K562 (cell line): ENCODE measurements at regions not wholly inside any gene's neighbourhood (a gene's known extent, or its start where the extent isn't known, plus 50 kb on each side); places are given as distances from the start of the nearest gene placed in this dataset.

ENCODE experiments used
- ATAC-seq: fragments of 200-7000 bp; cut with Tn5 transposase; 3 replicates; pipeline ENCODE4 v1.9.1; 2020; ENCODE audit warnings: moderate library complexity
- BruUV-seq: library from RNA; stranded (reverse); fragments of 400-500 nt; replicated peaks from 2 replicates; lab custom pipeline; 2021; lab: Mats Ljungman, UMichigan
- CTCF ChIA-PET: fragments of 300-600 bp; formaldehyde crosslinking; extraction: SDS; loops from one replicate; lab custom pipeline; 2021; ENCODE audit warnings: low intra/inter-chr PET ratio; lab: Yijun Ruan, JAX
- POLR2A ChIA-PET: fragments of 300-600, 350-650 bp; sonication (Branson Sonifier 250); formaldehyde crosslinking; extraction: SDS; loops from one replicate; lab custom pipeline; 2021; ENCODE audit warnings: antibody characterized with exemption, inconsistent platforms; lab: Yijun Ruan, JAX
- DNase-seq, 4 experiments: peaks; one replicate each; pipeline versions ENCODE4 v3.0.0 to v3.0.0-alpha.2; 2011 to 2018; ENCODE audit warnings: low spot score in 3 of 4, mixed read lengths in 3 of 4; ENCODE audit errors: extremely low read depth in 1 of 4
- FAIRE-seq: peaks from 2 replicates; lab custom pipeline; 2011; peaks lifted over from hg19 to GRCh38; lab: Jason Lieb, UNC
- H2AFZ ChIP-seq: 2 replicates; pipeline ENCODE4 v1.6.0; 2011; ENCODE audit warnings: low read depth, low read length, control low read depth, inconsistent platforms
- H3K27ac ChIP-seq: fragments of 200-600 bp; 3 replicates; pipeline ENCODE4 v1.8.0; 2011; ENCODE audit warnings: low read depth, mild to moderate bottlenecking, control low read depth, inconsistent platforms, low read length, moderate library complexity, mixed read lengths; ENCODE audit errors: extremely low read depth
- H3K27me3 ChIP-seq, 2 experiments: fragments of 300-600 bp in 1 of 2; 2 replicates in 1 of 2; 3 replicates in 1 of 2; pipeline versions ENCODE4 v1.6.0 to v1.8.0; 2011; ENCODE audit warnings: inconsistent platforms in 2 of 2, low read length in 2 of 2, mild to moderate bottlenecking in 1 of 2, mixed read lengths in 1 of 2, moderate library complexity in 1 of 2; ENCODE audit not compliant: control insufficient read depth in 2 of 2, insufficient read depth in 2 of 2
- H3K36me3 ChIP-seq: fragments of 300-600 bp; 3 replicates; pipeline ENCODE4 v1.8.0; 2011; ENCODE audit warnings: mild to moderate bottlenecking, low read length, inconsistent platforms; ENCODE audit not compliant: control insufficient read depth, insufficient read depth
- H3K4me1 ChIP-seq, 2 experiments: fragments of 200-600 bp in 1 of 2; replicated peaks in 1 of 2; 2 replicates in 1 of 2; 3 replicates in 1 of 2; pipeline versions ENCODE4 v1.5.1 to v1.8.0; 2011; ENCODE audit warnings: inconsistent platforms in 2 of 2, low read length in 2 of 2, mild to moderate bottlenecking in 1 of 2, mixed read lengths in 1 of 2, moderate library complexity in 1 of 2; ENCODE audit not compliant: control insufficient read depth in 2 of 2, insufficient read depth in 2 of 2
- H3K4me2 ChIP-seq: 2 replicates; pipeline ENCODE4 v1.6.1; 2011; ENCODE audit warnings: low read length, control low read depth, inconsistent platforms, mixed read lengths; ENCODE audit not compliant: insufficient read depth
- H3K4me3 ChIP-seq: fragments of 200-600 bp; sonication (generic), shearing (Covaris generic); 2 replicates; pipeline ENCODE4 v1.5.1; 2016; ENCODE audit warnings: control low read depth, inconsistent platforms
- H3K79me2 ChIP-seq: fragments of 200-600 bp; 3 replicates; pipeline ENCODE4 v1.8.0; 2011; ENCODE audit warnings: low read length, inconsistent platforms; ENCODE audit not compliant: control insufficient read depth, insufficient read depth
- H3K9ac ChIP-seq, 2 experiments: 2 replicates each; pipeline versions ENCODE4 v1.6.0 to v1.6.1; 2011; ENCODE audit warnings: low read depth in 2 of 2, low read length in 2 of 2, control low read depth in 1 of 2, inconsistent platforms in 1 of 2, mild to moderate bottlenecking in 1 of 2, mixed read lengths in 1 of 2; ENCODE audit not compliant: insufficient read depth in 1 of 2
- H3K9me1 ChIP-seq: one replicate; pipeline ENCODE4 v1.6.0; 2011; ENCODE audit warnings: inconsistent platforms, mild to moderate bottlenecking, low read length, moderate library complexity; ENCODE audit not compliant: control insufficient read depth, insufficient read depth
- H3K9me3 ChIP-seq: replicated peaks from 2 replicates; pipeline ENCODE4 v1.5.1; 2011; ENCODE audit warnings: low read depth, low read length, inconsistent platforms; ENCODE audit not compliant: control insufficient read depth, insufficient read depth
- H4K20me1 ChIP-seq: replicated peaks from 2 replicates; pipeline ENCODE4 v1.6.1; 2011; ENCODE audit warnings: low read length, inconsistent platforms, mixed read lengths; ENCODE audit not compliant: control insufficient read depth, insufficient read depth
- ARID3A ChIP-seq: IDR thresholded peaks from 2 replicates; pipeline ENCODE4 v1.6.1; 2012; ENCODE audit warnings: low read depth, low read length, improper control_type of control experiment, borderline replicate concordance
- CBFB ChIP-seq: sonication (generic); formaldehyde crosslinking; IDR thresholded peaks from 2 replicates; pipeline ENCODE4 v1.4.0; 2020; ENCODE audit warnings: mild to moderate bottlenecking, missing genetic modification reagents
- DACH1 ChIP-seq: fragments of 450-650 bp; IDR thresholded peaks from 2 replicates; pipeline ENCODE4 v1.6.1; 2018; ENCODE audit not compliant: partially characterized antibody
- ETS2 ChIP-seq: IDR thresholded peaks from 2 replicates; pipeline ENCODE4 v1.6.1; 2016; ENCODE audit warnings: borderline replicate concordance, missing genetic modification characterization, mild to moderate bottlenecking, moderate library complexity, missing compliant biosample characterization; ENCODE audit not compliant: poor library complexity, severe bottlenecking
- HOXB6 ChIP-seq: fragments of 250-450 bp; sonication (Bioruptor Pico); IDR thresholded peaks from 2 replicates; pipeline ENCODE4 v1.5.1; 2022; ENCODE audit warnings: mild to moderate bottlenecking, borderline replicate concordance
- MAZ ChIP-seq, 2 experiments: fragments of 450-650 bp in 1 of 2; sonication (generic) in 1 of 2; formaldehyde crosslinking; IDR thresholded peaks in 1 of 2; conservative IDR thresholded peaks in 1 of 2; 2 replicates each; pipeline versions ENCODE4 v1.4.0 to v1.5.0; 2020; ENCODE audit warnings: mild to moderate bottlenecking in 1 of 2, missing genetic modification reagents in 1 of 2
- NCOA2 ChIP-seq, 2 experiments: fragments of 450-650 bp; IDR thresholded peaks; 2 replicates each; pipeline ENCODE4 v1.6.1; 2018; ENCODE audit warnings: mild to moderate bottlenecking in 2 of 2, moderate library complexity in 1 of 2; ENCODE audit not compliant: partially characterized antibody in 2 of 2
- NFE2L1 ChIP-seq: fragments of 450-650 bp; IDR thresholded peaks from 2 replicates; pipeline ENCODE4 v1.6.1; 2016; ENCODE audit warnings: missing genetic modification characterization, low read depth, mild to moderate bottlenecking, missing compliant biosample characterization, moderate library complexity, borderline replicate concordance
- NR4A1 ChIP-seq, 2 experiments: fragments of 250-450 bp in 1 of 2; fragments of 450-650 bp in 1 of 2; sonication (Bioruptor Pico) in 1 of 2; IDR thresholded peaks; 2 replicates each; pipeline versions ENCODE4 v1.4.0 to v1.6.1; 2016 to 2020; ENCODE audit warnings: mild to moderate bottlenecking in 2 of 2, missing compliant biosample characterization in 1 of 2, missing genetic modification characterization in 1 of 2, moderate library complexity in 1 of 2
- SIX5 ChIP-seq, 2 experiments: IDR thresholded peaks; 2 replicates each; pipeline ENCODE4 v1.6.1; 2011; ENCODE audit warnings: low read length in 2 of 2, borderline replicate concordance in 1 of 2, low read depth in 1 of 2, mild to moderate bottlenecking in 1 of 2, moderate library complexity in 1 of 2; ENCODE audit not compliant: insufficient read depth in 1 of 2
- ZNF239 ChIP-seq: fragments of 250-450 bp; sonication (Bioruptor Pico); IDR thresholded peaks from 2 replicates; pipeline ENCODE4 v1.4.0; 2020; ENCODE audit warnings: mild to moderate bottlenecking
- ZNF77 ChIP-seq: fragments of 250-450 bp; sonication (Bioruptor Pico); IDR thresholded peaks from 2 replicates; pipeline ENCODE4 v1.5.0; 2020
- WGBS: fragments of 100-300 bp; shearing (Covaris generic); methylation state at CpG from one replicate; pipeline ENCODE4 v1.1.6; 2016; ENCODE audit warnings: low coverage, mixed read lengths; ENCODE audit not compliant: insufficient coverage; ENCODE audit errors: missing lambda C conversion rate; 5-methylcytosine and 5-hydroxymethylcytosine counted together
- in situ Hi-C: fragments of 300-500 bp; cut with MboI; formaldehyde crosslinking; loops from 4 replicates; pipeline ENCODE4 v1.15.0; 2018; ENCODE audit warnings: inconsistent platforms, mixed read lengths
- intact Hi-C: fragments of 100-400 bp; cut with micrococcal nuclease; formaldehyde crosslinking; loops from 2 replicates; pipeline ENCODE4 v1.14.2; 2022

GRCh38 chr5:8561224-8561840 is 692.4 kb downstream of the MTRR start:
- FAIRE-seq (no peak), DNase-seq (no peak), ATAC-seq (no peak)
- Histone ChIP-seq H3K27me3 (no peaks in the 10 kb centered on the region), H3K9ac (no peak overlapping the region), H3K27ac (no peak overlapping the region), H3K79me2 (no peaks in the 10 kb centered on the region), H4K20me1 (no peaks in the 10 kb centered on the region), H3K36me3 (no peaks in the 10 kb centered on the region), H3K4me3 (no peak overlapping the region), H3K9me1 (no peaks in the 10 kb centered on the region), H3K4me2 (no peak overlapping the region), H3K9me3 (no peaks in the 10 kb centered on the region), H2AFZ (no peak overlapping the region), H3K4me1 (no peaks in the 10 kb centered on the region)
- 0% methylated on average over 3 of the region's 3 CpGs for WGBS
- intact Hi-C loops = no loop called here
- CTCF ChIA-PET = no interaction called here
- in situ Hi-C loops = no loop called here
- TF ChIP-seq DACH1 = no peak
- TF ChIP-seq NCOA2 (IDR thresholded peaks at IDR 0.05; ENCODE audit: partially characterized antibody in 2 of 2) = no peak
- TF ChIP-seq ZNF239 = no peak
- no peak for TF ChIP-seq MAZ (CRISPR knock-in tag; conservative IDR thresholded peaks at IDR 0.05 in 1 of 2, IDR thresholded peaks at IDR 0.05 in 1 of 2)
- no peak for TF ChIP-seq ZNF77 (CRISPR knock-in tag)
- TF ChIP-seq CBFB = no peak
- no peak for TF ChIP-seq HOXB6 (CRISPR knock-in tag)
- TF ChIP-seq ETS2 (tag) = no peak
- no peak for TF ChIP-seq ARID3A
- TF ChIP-seq NR4A1 (CRISPR knock-in tag; IDR thresholded peaks at IDR 0.05) = no peak
- TF ChIP-seq NR4A1 (tag; IDR thresholded peaks at IDR 0.05) = no peak
- TF ChIP-seq NFE2L1 (tag) = no peak
- TF ChIP-seq SIX5 (IDR thresholded peaks at IDR 0.05; ENCODE audit: borderline replicate concordance in 1 of 2, insufficient read depth in 1 of 2, low read depth in 1 of 2, low read length in 2 of 2) = no peak
- no TSS peak for BruUV-seq
- POLR2A ChIA-PET = no interaction called here
